Colonic mucosa (tissue), 4 donors: ENCODE measurements at regions not wholly inside any gene's neighbourhood (a gene's known extent, or its start where the extent isn't known, plus 50 kb on each side); places are given as distances from the start of the nearest gene placed in this dataset.

ENCODE experiments used
- DNase-seq: peaks from one replicate; pipeline ENCODE4 v3.0.0-alpha.2; 2020
- H3K27ac ChIP-seq: fragments of 200-600 bp; one replicate; pipeline ENCODE4 v1.8.0; 2021
- H3K27me3 ChIP-seq: fragments of 200-600 bp; one replicate; pipeline ENCODE4 v1.8.0; 2021
- H3K36me3 ChIP-seq: fragments of 200-600 bp; one replicate; pipeline ENCODE4 v1.8.0; 2021
- H3K4me1 ChIP-seq: fragments of 200-600 bp; one replicate; pipeline ENCODE4 v1.8.0; 2021; ENCODE audit warnings: mild to moderate bottlenecking
- H3K4me3 ChIP-seq: fragments of 200-600 bp; one replicate; pipeline ENCODE4 v1.8.0; 2021
- H3K9ac ChIP-seq, 2 donors: one replicate each; pipeline ENCODE4 v1.7.0; 2013; ENCODE audit warnings: control low read depth in 2 of 2, low read depth in 2 of 2, low read length in 2 of 2
- H3K9me3 ChIP-seq: fragments of 200-600 bp; one replicate; pipeline ENCODE4 v1.8.0; 2021
- intact Hi-C: fragments of 100-400 bp; cut with DNase I; formaldehyde crosslinking; loops from one replicate; pipeline ENCODE4 v1.14.1; 2022
- TF ChIP-seq, protein P1 (sequence below): fragments of 200-600 bp; IDR thresholded peaks from one replicate; pipeline ENCODE4 v1.8.0; 2022; ENCODE audit warnings: antibody characterized with exemption, mild to moderate bottlenecking
- donor health status: healthy.
- donor health status: DM: no; HTN: no; CAD: no.
- donor health status: DM: no; HTN: no; CAD: no.

DNA sequence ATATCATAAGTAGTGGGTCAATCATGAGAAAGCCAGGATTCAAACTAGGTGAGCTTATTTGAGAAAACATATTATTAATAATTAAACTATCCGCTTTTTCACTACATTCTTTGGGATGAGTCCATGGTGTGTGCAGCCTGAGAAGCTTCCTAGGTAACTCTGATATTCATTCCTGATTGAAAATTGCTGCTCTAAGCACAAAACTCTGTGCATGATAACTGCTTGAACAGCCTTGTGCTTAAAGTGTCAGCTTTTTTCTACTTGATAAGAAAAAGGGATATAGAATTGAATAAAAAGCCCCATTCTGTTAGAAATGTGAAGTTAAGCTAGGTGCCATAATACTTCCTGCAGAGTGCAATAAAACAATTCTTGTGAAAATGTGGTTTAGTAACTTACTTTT, 343.5 kb upstream of the LUZP2 start:
- DNase-seq: no peak
- H3K4me3 ChIP-seq: no peak overlapping the region
- TF ChIP-seq, protein P1, sequence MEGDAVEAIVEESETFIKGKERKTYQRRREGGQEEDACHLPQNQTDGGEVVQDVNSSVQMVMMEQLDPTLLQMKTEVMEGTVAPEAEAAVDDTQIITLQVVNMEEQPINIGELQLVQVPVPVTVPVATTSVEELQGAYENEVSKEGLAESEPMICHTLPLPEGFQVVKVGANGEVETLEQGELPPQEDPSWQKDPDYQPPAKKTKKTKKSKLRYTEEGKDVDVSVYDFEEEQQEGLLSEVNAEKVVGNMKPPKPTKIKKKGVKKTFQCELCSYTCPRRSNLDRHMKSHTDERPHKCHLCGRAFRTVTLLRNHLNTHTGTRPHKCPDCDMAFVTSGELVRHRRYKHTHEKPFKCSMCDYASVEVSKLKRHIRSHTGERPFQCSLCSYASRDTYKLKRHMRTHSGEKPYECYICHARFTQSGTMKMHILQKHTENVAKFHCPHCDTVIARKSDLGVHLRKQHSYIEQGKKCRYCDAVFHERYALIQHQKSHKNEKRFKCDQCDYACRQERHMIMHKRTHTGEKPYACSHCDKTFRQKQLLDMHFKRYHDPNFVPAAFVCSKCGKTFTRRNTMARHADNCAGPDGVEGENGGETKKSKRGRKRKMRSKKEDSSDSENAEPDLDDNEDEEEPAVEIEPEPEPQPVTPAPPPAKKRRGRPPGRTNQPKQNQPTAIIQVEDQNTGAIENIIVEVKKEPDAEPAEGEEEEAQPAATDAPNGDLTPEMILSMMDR: no peak
- H3K36me3 ChIP-seq: no peaks in the 10 kb centered on the region
- H3K9ac ChIP-seq: no peak overlapping the region
- no peaks in the 10 kb centered on the region for H3K9me3 ChIP-seq
- no peak overlapping the region for H3K27ac ChIP-seq
- H3K27me3 ChIP-seq: no peaks in the 10 kb centered on the region
- no peaks in the 10 kb centered on the region for H3K4me1 ChIP-seq
- intact Hi-C loops: no loop called here

DNA sequence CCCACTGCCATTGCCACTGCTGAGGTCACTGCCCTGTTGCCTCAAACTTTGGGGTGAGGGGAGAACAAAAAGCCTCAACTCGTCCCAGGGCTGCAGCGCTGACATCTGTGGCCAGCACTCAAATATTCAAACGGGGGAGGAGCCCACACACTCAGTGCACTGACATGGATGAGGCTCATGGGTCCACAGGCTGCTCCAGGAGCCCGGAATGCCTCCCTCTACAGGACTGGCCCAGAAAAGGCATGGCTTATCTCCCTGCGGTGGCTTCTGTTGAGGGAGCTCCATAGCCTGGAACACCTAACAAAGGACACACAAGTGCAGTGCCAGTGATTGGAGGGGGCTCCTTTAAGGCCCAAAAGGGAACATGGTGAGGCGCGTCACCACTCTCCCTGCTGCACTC, 341.1 kb upstream of the LUZP2 start:
- H3K36me3 ChIP-seq: no peaks in the 10 kb centered on the region
- H3K9ac ChIP-seq: no peak overlapping the region
- no peak for DNase-seq
- no peaks in the 10 kb centered on the region for H3K27me3 ChIP-seq
- no peak overlapping the region for H3K27ac ChIP-seq
- intact Hi-C loops: no loop called here
- H3K4me1 ChIP-seq: no peaks in the 10 kb centered on the region
- TF ChIP-seq, protein P1: no peak
- H3K4me3 ChIP-seq: no peak overlapping the region
- H3K9me3 ChIP-seq: no peaks in the 10 kb centered on the region

DNA sequence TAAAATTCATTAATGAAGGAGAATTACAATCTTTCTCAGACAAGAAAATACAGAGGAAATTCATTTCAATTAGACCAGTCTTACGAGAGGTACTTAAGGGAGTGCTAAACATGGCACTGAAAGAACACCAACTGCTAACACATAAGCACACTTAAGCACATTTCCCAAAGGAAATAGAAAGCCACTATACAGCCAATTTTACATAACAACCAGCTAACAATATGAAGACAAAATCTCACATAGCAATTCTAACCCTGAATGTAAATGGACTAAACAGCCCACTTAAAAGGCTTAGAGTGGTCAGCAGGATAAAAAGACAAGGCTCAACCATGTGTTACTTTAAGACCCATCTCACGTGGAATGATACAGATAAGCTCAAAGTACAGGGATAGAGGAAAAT, 339.5 kb upstream of the LUZP2 start:
- Histone ChIP-seq H3K27me3 (no peaks in the 10 kb centered on the region), H3K27ac (no peak overlapping the region), H3K9me3 (no peaks in the 10 kb centered on the region), H3K9ac (no peak overlapping the region), H3K4me1 (no peaks in the 10 kb centered on the region), H3K36me3 (no peaks in the 10 kb centered on the region), H3K4me3 (no peak overlapping the region)
- TF ChIP-seq, protein P1: no peak
- intact Hi-C loops: no loop called here
- DNase-seq: no peak

DNA sequence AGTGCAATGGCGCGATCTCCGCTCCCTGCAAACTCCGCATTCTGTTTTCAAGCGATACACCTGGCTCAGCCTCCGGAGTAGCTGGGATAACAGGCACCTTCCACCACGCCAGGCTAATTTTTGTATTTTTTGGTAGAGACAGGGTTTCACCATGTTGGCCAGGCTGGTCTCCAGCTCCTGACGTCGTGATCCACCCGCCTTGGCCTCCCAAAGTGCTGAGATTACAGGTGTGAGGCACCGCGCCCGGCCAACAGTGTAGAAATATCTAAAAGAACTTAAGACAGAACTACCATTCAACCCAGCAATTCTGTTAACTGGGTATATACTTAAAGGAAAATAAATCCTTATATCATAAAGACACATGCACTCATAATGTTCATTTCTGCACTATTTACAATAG, 335.3 kb upstream of the LUZP2 start:
- intact Hi-C loops: no loop called here

DNA sequence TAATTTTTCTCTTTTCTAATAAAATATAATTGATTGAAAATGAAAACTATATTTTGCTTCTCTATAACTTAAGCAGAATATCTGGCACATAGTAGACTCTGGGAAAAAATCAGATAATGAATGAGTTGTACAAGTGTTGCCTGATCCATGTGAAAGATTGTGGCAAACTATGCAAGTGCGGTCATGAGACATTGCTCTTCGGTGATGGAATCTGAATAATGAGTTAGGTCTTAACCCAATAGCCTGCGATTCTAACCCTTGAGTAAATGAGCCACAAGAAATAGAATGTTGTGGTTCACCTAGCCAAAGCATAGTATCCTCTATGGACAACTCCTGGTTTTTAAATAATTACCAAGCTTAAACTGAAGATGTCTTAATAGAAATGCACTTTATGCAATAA, 333.7 kb upstream of the LUZP2 start:
- no peaks in the 10 kb centered on the region for H3K4me1 ChIP-seq
- DNase-seq: no peak
- H3K9me3 ChIP-seq: no peaks in the 10 kb centered on the region
- no peaks in the 10 kb centered on the region for H3K36me3 ChIP-seq
- H3K27ac ChIP-seq: no peak overlapping the region
- H3K4me3 ChIP-seq: no peak overlapping the region
- TF ChIP-seq, protein P1: no peak
- H3K9ac ChIP-seq: no peak overlapping the region
- intact Hi-C loops: no loop called here
- H3K27me3 ChIP-seq: no peaks in the 10 kb centered on the region

More for the DNA sequence above, 335.3 kb upstream of the LUZP2 start:
- DNase-seq: no peak
- Histone ChIP-seq H3K27ac (no peak overlapping the region), H3K4me3 (no peak overlapping the region), H3K36me3 (no peaks in the 10 kb centered on the region), H3K27me3 (no peaks in the 10 kb centered on the region), H3K9ac (no peak overlapping the region), H3K9me3 (no peaks in the 10 kb centered on the region), H3K4me1 (no peaks in the 10 kb centered on the region)
- TF ChIP-seq, protein P1: no peak

DNA sequence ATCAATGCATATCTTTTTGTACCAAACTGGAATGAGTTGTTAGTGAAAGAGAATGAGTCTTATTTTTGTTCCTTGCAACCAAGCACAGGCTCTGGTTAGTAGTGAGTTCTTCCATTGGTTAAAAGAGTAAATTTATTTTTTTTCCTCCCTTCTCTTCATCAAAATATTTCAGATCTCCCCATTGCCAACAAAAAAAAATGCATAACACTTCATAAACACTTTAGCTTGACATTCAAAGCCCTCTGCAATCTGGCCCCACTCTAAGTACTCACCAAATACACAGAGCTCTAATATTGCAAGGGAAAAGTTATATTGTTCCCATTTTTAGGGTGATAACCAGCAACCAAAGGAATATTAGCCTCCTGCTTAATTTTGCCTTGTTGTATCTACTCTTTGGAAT, 333.0 kb upstream of the LUZP2 start:
- no peak overlapping the region for H3K4me3 ChIP-seq
- H3K9ac ChIP-seq: no peak overlapping the region
- TF ChIP-seq, protein P1: no peak
- H3K36me3 ChIP-seq: no peaks in the 10 kb centered on the region
- DNase-seq: no peak
- no peak overlapping the region for H3K27ac ChIP-seq
- intact Hi-C loops: no loop called here
- H3K27me3 ChIP-seq: no peaks in the 10 kb centered on the region
- H3K9me3 ChIP-seq: no peaks in the 10 kb centered on the region
- H3K4me1 ChIP-seq: no peaks in the 10 kb centered on the region
